WI38 (cell line): ENCODE measurements at regions not wholly inside any gene's neighbourhood (a gene's known extent, or its start where the extent isn't known, plus 50 kb on each side); places are given as distances from the start of the nearest gene placed in this dataset.
"Not testable (repeated sequence)": the region's sequence is repeated elsewhere in the genome, so short reads cannot be mapped to it uniquely, and the experiment has no call there.

ENCODE experiments used
- H3K4me3 ChIP-seq: 2 replicates; pipeline ENCODE4 v1.5.1; 2011; ENCODE audit warnings: low read depth, mild to moderate bottlenecking, control low read depth, low read length
- TF ChIP-seq, protein P1 (sequence below): IDR thresholded peaks from 2 replicates; pipeline ENCODE4 v1.5.1; 2012; ENCODE audit warnings: low read depth, mild to moderate bottlenecking, control low read depth, low read length

DNA sequence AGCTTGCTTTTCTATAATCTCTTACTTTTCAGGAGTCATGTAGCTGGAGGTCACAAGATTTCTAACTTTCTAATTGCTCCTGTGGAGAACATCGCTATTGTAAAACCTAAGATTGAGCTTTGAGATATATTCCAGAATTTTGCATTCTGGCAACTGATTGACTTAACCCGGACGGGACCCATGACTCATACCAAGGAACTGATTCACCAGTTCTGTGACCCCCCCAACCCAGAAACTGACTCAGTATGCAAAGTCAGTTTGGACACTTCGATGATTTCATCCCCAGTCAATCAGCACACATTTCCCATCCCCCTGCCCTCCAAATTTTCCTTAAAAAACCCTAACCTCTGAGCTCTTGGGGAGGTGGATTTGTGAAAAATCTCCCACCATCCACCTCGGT, 396.5 kb upstream of the GBE1 start:
- TF ChIP-seq, protein P1, sequence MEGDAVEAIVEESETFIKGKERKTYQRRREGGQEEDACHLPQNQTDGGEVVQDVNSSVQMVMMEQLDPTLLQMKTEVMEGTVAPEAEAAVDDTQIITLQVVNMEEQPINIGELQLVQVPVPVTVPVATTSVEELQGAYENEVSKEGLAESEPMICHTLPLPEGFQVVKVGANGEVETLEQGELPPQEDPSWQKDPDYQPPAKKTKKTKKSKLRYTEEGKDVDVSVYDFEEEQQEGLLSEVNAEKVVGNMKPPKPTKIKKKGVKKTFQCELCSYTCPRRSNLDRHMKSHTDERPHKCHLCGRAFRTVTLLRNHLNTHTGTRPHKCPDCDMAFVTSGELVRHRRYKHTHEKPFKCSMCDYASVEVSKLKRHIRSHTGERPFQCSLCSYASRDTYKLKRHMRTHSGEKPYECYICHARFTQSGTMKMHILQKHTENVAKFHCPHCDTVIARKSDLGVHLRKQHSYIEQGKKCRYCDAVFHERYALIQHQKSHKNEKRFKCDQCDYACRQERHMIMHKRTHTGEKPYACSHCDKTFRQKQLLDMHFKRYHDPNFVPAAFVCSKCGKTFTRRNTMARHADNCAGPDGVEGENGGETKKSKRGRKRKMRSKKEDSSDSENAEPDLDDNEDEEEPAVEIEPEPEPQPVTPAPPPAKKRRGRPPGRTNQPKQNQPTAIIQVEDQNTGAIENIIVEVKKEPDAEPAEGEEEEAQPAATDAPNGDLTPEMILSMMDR, result no peak
- H3K4me3 ChIP-seq, result no peak overlapping the region

DNA sequence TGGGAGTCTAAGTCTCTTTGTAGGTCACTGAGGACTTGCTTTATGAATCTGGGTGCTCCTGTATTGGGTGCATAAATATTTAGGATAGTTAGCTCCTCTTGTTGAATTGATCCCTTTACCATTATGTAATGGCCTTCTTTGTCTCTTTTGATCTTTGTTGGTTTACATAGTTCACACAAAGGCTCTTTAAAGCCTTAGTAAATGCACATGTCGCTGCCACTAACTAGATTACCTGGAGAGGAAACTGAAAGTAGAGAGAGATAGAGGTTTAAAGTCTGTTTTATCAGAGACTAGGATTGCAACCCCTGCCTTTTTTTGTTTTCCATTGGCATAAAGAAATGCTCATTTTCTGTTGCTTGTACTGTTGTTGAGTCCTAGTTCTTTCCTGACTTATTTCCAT, 392.4 kb upstream of the GBE1 start:
- not testable (repeated sequence) for H3K4me3 ChIP-seq

DNA sequence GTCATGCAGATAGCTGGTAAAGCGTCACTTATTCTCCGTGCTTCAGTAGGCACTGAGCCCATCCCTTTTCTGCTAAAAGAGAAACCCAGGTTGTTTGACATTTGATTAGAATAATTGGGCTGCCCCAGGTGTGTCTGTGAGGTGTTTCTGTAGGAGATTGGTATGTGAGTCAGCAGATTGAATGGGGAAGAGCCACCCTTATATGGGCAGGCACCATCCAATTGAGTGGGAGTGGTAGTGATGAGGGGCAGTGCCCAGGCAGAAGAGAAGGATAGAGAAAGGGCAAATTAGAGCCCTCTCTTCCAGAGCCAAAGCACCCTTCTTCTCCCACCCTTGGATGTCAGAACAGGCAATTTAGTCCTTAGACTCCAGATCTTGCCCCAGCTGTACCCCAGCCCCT, 384.3 kb upstream of the GBE1 start:
- TF ChIP-seq, protein P1, result no peak
- no peak overlapping the region for H3K4me3 ChIP-seq

DNA sequence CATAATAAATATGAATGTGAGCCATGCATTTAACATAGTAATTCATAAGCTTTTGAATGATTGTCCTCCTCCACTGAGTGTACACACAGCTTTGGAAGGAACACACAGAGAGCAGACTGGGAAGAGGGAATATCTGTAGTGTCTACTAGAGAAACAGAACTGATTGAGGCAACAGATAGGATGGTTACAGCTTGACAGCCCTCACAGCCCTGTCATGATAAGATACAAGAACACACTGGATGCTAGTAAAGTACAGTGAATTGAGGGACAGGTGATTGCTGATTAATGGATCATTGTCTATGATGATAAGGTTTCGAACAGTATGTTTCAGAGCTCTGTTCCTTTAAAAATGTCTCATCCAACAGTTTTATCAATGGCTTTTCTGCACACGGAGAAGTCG, 383.4 kb upstream of the GBE1 start:
- TF ChIP-seq, protein P1, result no peak
- H3K4me3 ChIP-seq, result no peak overlapping the region

DNA sequence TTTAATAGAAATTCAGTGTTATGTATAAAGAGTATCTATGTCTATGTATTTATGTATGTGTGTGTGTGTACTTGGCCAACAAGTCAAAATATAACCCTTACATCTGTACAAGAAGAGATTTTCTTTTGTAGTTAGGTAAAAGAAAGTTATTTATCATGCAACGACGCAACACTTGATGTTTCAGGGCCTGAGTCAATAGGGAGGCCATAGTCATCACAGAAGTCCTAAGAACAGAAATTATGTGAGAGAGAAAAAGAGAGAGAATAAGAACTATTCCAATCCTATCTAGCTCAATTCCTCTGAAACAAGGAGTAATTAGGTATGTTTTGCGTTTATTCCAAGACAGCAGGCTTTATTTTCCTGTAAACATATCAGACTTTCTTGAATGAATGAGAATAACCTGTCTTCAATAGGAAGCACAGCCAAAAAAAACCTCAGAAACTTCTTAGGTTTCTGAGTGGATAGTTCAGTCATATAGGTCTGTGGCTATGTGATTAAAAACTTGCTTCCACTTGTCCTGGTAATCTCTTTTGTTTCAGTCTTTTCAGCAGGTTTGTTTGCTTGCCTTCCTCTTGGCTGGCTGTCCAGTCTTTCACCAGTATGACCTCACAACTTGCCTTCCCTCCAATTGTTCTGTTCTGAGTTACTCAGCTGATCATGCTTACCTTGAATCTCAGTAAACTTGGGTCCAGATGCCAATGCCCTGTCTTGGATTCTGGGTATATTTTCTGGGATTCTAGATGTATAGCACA, 382.4 kb upstream of the GBE1 start:
- TF ChIP-seq, protein P1, result no peak

DNA sequence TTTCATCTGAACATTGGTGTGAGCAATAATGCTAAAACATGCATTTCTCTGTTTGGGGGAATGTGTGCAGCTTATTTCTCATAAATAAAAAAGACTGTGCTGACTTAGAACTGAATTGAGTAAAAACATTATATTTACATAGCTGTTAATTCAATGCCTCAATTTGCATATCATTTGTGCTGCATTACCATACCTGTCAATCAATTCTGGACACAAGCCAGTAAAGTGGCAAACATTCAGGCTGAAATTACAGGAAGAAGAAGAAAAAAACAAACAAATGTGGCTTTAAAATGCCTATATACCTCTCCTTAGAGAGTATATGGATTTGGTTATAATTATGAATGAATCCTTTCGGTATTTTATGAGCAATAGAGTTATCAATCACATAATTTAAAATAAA, 380.1 kb upstream of the GBE1 start:
- TF ChIP-seq, protein P1, result no peak
- no peak overlapping the region for H3K4me3 ChIP-seq

More for the DNA sequence above, 382.4 kb upstream of the GBE1 start:
- H3K4me3 ChIP-seq, result no peak overlapping the region

DNA sequence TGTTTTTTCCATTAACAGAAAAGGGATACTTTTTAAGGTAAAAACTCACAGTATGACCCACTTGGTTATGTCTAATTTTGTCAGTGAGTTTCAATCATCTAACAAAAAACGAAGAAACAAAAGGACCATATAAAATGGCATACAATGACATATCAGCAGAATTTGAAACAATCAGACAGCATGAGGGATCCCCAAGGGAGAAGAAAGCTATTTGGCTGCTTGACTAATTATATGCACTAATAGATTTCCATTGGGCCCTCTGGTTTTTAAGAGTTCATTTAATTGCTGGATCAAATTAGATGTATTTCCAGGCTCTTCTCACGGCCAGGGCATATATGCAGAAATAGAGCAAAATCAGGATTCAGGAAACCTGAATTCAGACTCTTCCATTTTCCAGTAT, 376.4 kb upstream of the GBE1 start:
- TF ChIP-seq, protein P1, result no peak
- no peak overlapping the region for H3K4me3 ChIP-seq

DNA sequence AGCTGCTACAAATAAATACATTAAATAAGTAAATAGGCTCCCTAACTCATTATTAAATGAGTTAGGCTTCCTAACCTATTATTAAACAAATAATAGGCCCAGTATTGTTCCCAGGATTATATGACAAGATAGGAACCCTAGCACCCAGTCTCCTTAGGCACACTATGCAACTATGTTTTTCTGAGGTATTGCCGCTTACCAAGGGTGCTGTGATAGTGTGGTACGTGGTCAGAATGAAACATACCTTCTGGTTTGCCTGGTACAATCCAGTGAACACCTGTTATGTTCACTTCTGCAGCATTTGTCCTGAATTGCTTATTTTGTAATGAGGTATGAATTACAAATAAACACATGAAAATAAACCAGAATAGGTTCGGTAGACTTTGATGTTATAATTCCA, 375.6 kb upstream of the GBE1 start:
- no peak overlapping the region for H3K4me3 ChIP-seq
- TF ChIP-seq, protein P1, result no peak
